ENCODE measurements at regions not wholly inside any gene's neighbourhood (a gene's known extent, or its start where the extent isn't known, plus 50 kb on each side); places are given as distances from the start of the nearest gene placed in this dataset.

GRCh38 chr5:85069659-85070640, 685.3 kb upstream of the EDIL3 start:
- H3K36me3 ChIP-seq, result no peaks in the 10 kb centered on the region
- ATAC-seq (no peak), DNase-seq (peak; percentile 47)
- no peaks in the 10 kb centered on the region for H3K9me3 ChIP-seq
- H3K4me1 ChIP-seq, result no peaks in the 10 kb centered on the region
- H3K4me3 ChIP-seq, result no peak overlapping the region
- no peak overlapping the region for H3K27ac ChIP-seq
- intact Hi-C loops (cut with DNase I), result no loop called here
- H3K27me3 ChIP-seq, result no peaks in the 10 kb centered on the region
- no peak for TF ChIP-seq CTCF (IDR thresholded peaks at IDR 0.05)

GRCh38 chr5:85077581-85077980, 692.9 kb upstream of the EDIL3 start:
- intact Hi-C loops (cut with DNase I), result no loop called here
- no peaks in the 10 kb centered on the region for H3K9me3 ChIP-seq
- H3K4me1 ChIP-seq, result no peaks in the 10 kb centered on the region
- H3K27me3 ChIP-seq, result no peaks in the 10 kb centered on the region
- H3K36me3 ChIP-seq, result no peaks in the 10 kb centered on the region
- ATAC-seq, result no peak
- no peak for DNase-seq
- H3K27ac ChIP-seq, result no peak overlapping the region
- TF ChIP-seq CTCF (IDR thresholded peaks at IDR 0.05), result no peak
- no peak overlapping the region for H3K4me3 ChIP-seq

GRCh38 chr5:85096421-85096820, 711.7 kb upstream of the EDIL3 start:
- H3K36me3 ChIP-seq, result no peaks in the 10 kb centered on the region
- no peaks in the 10 kb centered on the region for H3K9me3 ChIP-seq
- H3K27ac ChIP-seq, result no peak overlapping the region
- no peak overlapping the region for H3K4me3 ChIP-seq
- H3K4me1 ChIP-seq, result no peaks in the 10 kb centered on the region
- TF ChIP-seq CTCF (IDR thresholded peaks at IDR 0.05), result no peak
- ATAC-seq (no peak), DNase-seq (no peak)
- no peaks in the 10 kb centered on the region for H3K27me3 ChIP-seq
- intact Hi-C loops (cut with DNase I), result no loop called here

GRCh38 chr5:85108471-85108870, 723.8 kb upstream of the EDIL3 start:
- H3K9me3 ChIP-seq, result no peaks in the 10 kb centered on the region
- no peak overlapping the region for H3K27ac ChIP-seq
- DNase-seq (no peak), ATAC-seq (no peak)
- no peaks in the 10 kb centered on the region for H3K27me3 ChIP-seq
- intact Hi-C loops (cut with DNase I), result no loop called here
- TF ChIP-seq CTCF (IDR thresholded peaks at IDR 0.05), result no peak
- H3K36me3 ChIP-seq, result no peaks in the 10 kb centered on the region
- H3K4me3 ChIP-seq, result no peak overlapping the region
- H3K4me1 ChIP-seq, result no peaks in the 10 kb centered on the region

GRCh38 chr5:85109616-85110015, 724.9 kb upstream of the EDIL3 start:
- Histone ChIP-seq H3K4me1 (no peaks in the 10 kb centered on the region), H3K27me3 (no peaks in the 10 kb centered on the region), H3K9me3 (no peaks in the 10 kb centered on the region), H3K36me3 (no peaks in the 10 kb centered on the region), H3K27ac (no peak overlapping the region), H3K4me3 (no peak overlapping the region)
- intact Hi-C loops (cut with DNase I), result no loop called here
- no peak for TF ChIP-seq CTCF (IDR thresholded peaks at IDR 0.05)
- DNase-seq (no peak), ATAC-seq (no peak)
